ENCODE measurements at regions not wholly inside any gene's neighbourhood (a gene's known extent, or its start where the extent isn't known, plus 50 kb on each side); places are given as distances from the start of the nearest gene placed in this dataset.

DNA sequence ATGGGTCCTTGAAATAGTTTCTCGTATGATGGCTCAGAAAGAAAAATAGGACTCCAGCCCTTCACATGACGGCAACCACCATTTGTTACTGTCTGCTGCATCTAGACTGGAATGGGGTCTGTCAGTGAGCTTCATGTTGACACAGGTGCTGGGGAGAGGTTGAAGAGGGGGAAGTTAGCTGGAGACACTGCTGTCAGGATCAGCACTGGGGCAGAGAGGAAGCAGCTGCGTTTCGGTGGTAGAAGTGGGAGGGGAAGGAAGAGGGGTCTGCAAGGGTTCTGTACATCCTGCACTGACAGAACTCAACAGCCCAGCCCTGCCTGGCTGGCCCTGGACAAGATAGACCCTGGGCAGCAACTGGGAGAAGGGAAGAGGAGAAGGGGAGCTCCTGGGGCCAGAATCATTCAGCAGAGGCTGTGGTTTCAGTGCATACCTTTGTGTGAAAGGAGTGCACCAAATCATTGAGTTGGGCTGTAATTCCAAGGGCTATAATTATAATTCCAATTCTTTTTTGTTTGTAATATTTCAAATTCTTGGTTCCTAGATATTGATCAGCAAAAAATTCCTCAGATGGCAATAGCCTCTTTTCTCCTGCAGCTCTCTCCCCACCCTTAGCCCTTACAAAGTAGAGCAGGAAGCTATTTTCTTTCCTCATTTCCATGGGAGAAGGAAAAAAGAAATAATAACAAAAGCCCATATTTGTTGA lies 119.4 kb upstream of the C1GALT1C1 start:
- ChIA-PET POLR2A (interaction anchor here (0.7 to 5.6 kb wide), 12 partner anchors 10 to 93 kb away, joined by 3 to 42 read pairs (median 4); no protein-coding TSS in a partner anchor), CTCF (ENCODE audit: unreplicated experiment) (interaction anchor here (0.6 kb wide), 2 partner anchors 89 to 1322 kb away, joined by 4 read pairs; no protein-coding TSS in a partner anchor)
- Histone ChIP-seq H3K9me3 (ENCODE audit: low read length) (0 out of 2 replicates have a peak, but pooled peaks cover 9% of the 10 kb centered on the region), H3K79me2 (ENCODE audit: insufficient read depth, low read depth, low read length) (peaks cover 6% of the 10 kb centered on the region; the same call in 1 of the 2 replicates), H3K36me3 (ENCODE audit: insufficient read depth, low read length) (peaks cover 5% of the 10 kb centered on the region; the same call in 1 of the 2 replicates), H3K4me2 (ENCODE audit: low read length) (peak overlapping the region; percentile 80), H3K9me2 (ENCODE audit: insufficient read depth, low read length) (no peaks in the 10 kb centered on the region), H3K4me1 (ENCODE audit: insufficient read depth, low read length, poor library complexity, severe bottlenecking) (peaks cover 62% of the 10 kb centered on the region), H3K27ac (ENCODE audit: low read depth, low read length, poor library complexity, severe bottlenecking) (peak overlapping the region; percentile 96), H3K4me3 (ENCODE audit: low read depth, low read length, poor library complexity, severe bottlenecking) (peak overlapping the region; percentile 71), H4K20me1 (ENCODE audit: insufficient read depth, low read length) (no peaks in the 10 kb centered on the region), H2AFZ (ENCODE audit: low read length) (peak overlapping the region; percentile 82; the same call in 1 of the 2 replicates)
- TF ChIP-seq, protein P1, sequence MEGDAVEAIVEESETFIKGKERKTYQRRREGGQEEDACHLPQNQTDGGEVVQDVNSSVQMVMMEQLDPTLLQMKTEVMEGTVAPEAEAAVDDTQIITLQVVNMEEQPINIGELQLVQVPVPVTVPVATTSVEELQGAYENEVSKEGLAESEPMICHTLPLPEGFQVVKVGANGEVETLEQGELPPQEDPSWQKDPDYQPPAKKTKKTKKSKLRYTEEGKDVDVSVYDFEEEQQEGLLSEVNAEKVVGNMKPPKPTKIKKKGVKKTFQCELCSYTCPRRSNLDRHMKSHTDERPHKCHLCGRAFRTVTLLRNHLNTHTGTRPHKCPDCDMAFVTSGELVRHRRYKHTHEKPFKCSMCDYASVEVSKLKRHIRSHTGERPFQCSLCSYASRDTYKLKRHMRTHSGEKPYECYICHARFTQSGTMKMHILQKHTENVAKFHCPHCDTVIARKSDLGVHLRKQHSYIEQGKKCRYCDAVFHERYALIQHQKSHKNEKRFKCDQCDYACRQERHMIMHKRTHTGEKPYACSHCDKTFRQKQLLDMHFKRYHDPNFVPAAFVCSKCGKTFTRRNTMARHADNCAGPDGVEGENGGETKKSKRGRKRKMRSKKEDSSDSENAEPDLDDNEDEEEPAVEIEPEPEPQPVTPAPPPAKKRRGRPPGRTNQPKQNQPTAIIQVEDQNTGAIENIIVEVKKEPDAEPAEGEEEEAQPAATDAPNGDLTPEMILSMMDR (conservative IDR thresholded peaks at IDR 0.05; ENCODE audit: low read length) = no peak
- TF ChIP-seq EZH2phosphoT487 (IDR thresholded peaks at IDR 0.05; ENCODE audit: borderline replicate concordance, low read depth, low read length) = no peak
- peak; percentile 87 for DNase-seq (ENCODE audit: low spot score)
- BruUV-seq (replicated peaks) = no TSS peak
- intact Hi-C loops (cut with micrococcal nuclease; ENCODE audit: unreplicated experiment) = loop anchor here (1.0 kb wide), 1 partner anchor 23 kb away; no protein-coding TSS in a partner anchor

DNA sequence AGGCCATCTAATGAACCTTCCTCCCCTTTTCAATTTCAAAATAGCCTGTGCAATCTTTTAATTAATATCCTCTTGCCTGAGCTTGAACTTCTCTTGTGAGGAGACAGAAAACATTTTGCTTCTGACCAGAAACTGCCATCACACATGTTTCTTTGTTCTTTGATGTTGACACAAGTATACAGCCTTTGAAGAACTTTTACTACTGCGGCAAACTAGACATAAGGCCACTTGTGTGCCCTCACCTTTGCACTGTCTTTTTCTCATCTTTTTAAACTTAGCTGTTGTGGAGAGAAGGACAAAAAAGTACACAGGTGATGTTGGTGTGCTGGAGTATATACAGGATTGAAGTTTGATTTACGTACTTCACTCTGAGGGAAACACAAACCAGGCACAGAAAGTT lies 116.3 kb upstream of the C1GALT1C1 start:
- Histone ChIP-seq H2AFZ (ENCODE audit: low read length) (no peak overlapping the region), H3K4me3 (ENCODE audit: low read depth, low read length, poor library complexity, severe bottlenecking) (no peak overlapping the region), H3K4me1 (ENCODE audit: insufficient read depth, low read length, poor library complexity, severe bottlenecking) (peaks cover 44% of the 10 kb centered on the region), H3K36me3 (ENCODE audit: insufficient read depth, low read length) (peaks cover 5% of the 10 kb centered on the region; the same call in 1 of the 2 replicates), H4K20me1 (ENCODE audit: insufficient read depth, low read length) (no peaks in the 10 kb centered on the region), H3K79me2 (ENCODE audit: insufficient read depth, low read depth, low read length) (no peaks in the 10 kb centered on the region; the same call in 1 of the 2 replicates), H3K9me3 (ENCODE audit: low read length) (0 out of 2 replicates have a peak, but pooled peaks cover 9% of the 10 kb centered on the region), H3K4me2 (ENCODE audit: low read length) (no peak overlapping the region), H3K27ac (ENCODE audit: low read depth, low read length, poor library complexity, severe bottlenecking) (no peak overlapping the region), H3K9me2 (ENCODE audit: insufficient read depth, low read length) (no peaks in the 10 kb centered on the region)
- TF ChIP-seq, protein P1 (conservative IDR thresholded peaks at IDR 0.05; ENCODE audit: low read length) = no peak
- TF ChIP-seq EZH2phosphoT487 (IDR thresholded peaks at IDR 0.05; ENCODE audit: borderline replicate concordance, low read depth, low read length) = no peak
- POLR2A ChIA-PET = no interaction called here
- intact Hi-C loops (cut with micrococcal nuclease; ENCODE audit: unreplicated experiment) = no loop called here
- CTCF ChIA-PET (ENCODE audit: unreplicated experiment) = no interaction called here
- DNase-seq (ENCODE audit: low spot score) = no peak
- BruUV-seq (replicated peaks) = no TSS peak

Data from OCI-LY7 (cell line).